ENCODE measurements at regions not wholly inside any gene's neighbourhood (a gene's known extent, or its start where the extent isn't known, plus 50 kb on each side); places are given as distances from the start of the nearest gene placed in this dataset.

DNA sequence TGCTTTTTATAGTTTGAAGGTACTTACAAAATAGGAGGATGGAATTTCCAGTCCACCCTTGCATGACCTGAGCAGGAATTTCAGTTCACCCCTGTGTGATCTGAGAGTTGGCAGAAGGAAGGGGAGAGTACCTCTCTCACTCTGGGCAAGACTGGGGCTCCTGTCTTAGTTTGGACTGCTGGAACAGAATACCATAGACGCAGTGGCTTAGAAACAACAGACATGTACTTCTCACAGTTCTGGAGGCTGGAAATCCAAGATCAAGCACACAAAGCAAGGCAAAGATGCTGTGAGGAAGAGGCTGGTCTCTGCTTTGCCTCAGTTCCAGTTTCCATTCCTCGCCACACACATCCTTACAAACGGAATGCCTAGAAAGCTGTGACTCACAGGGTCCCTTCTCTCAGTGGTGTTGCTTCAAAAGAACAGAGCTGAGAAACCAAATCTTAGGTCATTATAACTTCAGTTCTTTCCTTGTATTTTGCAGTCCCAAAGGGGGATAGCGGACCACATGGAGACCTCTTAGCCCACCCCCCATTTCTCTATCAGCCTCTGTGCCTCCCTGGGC is 108.8 kb upstream of the HAAO start:
- no peak for DNase-seq (ENCODE audit: low read depth in 2 of 2)

DNA sequence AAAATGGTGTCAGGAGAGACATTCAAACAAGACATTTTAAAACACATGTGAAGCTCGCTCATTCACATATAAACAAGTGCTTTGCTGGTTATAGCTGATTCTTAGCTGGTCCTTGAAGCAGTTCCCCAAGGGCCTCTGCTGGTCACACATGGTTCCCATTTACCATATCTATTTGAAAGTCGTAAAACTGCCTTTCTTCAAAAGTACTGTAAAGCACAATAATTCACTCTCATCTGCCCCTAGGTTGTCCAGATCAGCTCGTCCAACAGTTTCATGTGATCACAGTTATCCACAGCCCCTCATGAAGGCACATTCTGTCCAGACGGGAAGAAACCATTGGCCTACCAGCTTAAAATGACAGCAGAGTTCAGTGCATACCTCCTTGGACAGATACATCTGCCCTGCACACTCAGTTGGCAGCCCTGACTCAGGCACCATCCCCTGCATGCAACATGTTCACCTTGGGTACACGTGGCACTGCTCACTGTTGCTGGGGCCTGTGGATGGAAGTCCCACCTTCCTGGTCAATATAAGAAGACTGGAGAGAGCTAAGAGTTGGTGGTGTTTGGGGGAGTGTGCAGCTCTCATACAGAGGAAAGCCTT is 108.0 kb upstream of the HAAO start:
- DNase-seq (ENCODE audit: low read depth in 2 of 2), result no peak

DNA sequence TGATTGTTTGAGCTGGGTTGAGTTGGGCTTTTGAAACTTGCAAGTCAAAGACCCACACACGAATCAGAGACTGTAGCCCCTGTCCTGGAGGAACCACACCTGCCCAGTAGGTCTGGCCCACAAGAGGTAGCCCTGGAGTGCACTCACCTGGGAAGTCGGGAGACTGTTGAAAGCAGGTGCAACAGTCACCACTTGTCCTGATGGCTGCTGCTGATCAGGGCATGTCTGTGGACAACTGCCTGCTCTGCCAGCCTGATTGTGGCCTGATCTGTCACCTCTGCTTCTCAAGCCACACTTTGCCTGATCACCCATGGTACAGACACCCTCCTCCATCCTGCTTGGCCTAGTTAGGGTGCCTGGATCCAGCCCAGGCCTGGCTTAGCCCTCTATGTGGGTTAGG is 105.0 kb upstream of the HAAO start:
- no peak for DNase-seq (ENCODE audit: low read depth in 2 of 2)

DNA sequence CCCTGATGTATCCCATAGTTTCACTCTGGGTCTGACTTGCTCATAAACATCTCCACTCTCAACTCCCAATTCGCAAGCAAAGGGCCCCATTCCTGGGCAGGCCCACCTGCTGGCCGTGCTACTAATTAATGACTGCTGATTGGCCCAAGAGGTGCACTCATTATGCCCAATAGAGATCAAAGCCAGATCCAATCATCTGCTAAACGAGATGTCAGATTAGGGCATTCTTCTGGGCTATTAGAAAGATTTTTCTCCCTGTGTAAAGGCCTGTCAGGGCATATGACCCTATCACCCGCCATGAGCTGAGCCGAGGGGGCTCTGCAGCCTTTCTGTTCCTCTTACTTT is 103.4 kb upstream of the HAAO start:
- DNase-seq (ENCODE audit: low read depth in 2 of 2), result no peak

DNA sequence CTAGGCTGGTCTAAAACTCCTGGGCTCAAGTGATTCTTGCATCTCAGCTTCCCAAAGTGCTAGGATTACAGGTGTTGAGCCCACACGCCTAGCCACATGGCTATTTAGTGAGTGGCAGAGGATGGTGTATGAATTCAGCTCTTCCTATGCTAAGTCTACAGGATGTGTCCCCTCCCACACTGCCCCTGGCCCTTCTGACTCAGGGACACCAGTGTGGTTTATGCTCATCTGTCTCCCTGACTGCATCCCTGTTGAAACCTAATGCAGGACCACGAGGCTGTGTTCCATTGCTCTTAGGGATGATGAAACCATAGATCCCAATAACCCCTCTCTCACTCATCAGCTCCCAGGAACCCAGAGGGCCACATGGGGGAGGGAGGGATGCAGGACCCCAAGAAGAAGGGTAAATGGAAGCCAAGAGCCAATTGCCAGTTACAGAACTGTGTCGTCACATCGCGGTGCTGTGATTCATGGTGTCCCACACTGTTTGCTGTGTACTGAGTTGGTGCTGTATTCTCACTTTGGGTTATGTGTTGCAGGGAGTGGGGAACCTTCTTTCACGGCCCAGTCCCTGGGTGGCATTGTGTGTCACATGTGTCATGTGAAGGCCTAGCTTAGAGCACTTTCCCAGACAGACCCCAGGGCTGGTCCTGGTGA is 102.9 kb upstream of the HAAO start:
- DNase-seq (ENCODE audit: low read depth in 2 of 2), result no peak

DNA sequence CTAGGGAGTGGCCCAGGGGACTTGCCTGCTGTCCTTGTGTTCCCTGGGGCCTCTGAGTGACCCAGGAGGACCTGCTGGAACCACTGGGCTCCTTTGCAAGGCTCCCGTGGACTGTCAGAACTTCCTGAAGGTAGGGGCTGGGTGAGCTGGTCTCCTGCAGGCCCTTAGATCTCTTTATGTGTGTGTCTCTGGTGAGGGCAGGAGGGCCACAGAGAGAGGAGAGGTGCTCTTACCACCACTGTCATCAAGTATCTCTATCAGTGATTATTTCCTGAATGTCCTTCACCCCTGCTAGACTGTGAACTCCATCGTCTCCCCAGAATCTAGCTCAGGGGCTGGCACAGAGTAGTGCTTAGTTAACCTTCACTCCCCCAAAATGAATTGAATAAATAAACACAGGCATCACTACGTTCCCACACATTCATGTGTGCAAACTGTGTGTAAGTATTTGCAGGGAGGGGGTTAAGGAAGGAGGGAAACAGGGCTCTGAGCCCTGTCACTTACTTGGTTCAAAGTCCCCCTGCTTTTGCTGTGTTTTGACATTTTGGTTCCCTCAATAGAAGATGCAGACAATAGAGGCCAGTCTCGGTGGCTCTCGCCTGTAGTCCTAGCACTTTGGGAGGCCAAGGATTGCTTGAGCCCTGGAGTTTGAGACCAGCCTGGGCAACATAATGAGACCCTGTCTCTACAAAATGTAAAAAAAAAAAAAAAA is 100.8 kb upstream of the HAAO start:
- DNase-seq (ENCODE audit: low read depth in 2 of 2), result no peak

DNA sequence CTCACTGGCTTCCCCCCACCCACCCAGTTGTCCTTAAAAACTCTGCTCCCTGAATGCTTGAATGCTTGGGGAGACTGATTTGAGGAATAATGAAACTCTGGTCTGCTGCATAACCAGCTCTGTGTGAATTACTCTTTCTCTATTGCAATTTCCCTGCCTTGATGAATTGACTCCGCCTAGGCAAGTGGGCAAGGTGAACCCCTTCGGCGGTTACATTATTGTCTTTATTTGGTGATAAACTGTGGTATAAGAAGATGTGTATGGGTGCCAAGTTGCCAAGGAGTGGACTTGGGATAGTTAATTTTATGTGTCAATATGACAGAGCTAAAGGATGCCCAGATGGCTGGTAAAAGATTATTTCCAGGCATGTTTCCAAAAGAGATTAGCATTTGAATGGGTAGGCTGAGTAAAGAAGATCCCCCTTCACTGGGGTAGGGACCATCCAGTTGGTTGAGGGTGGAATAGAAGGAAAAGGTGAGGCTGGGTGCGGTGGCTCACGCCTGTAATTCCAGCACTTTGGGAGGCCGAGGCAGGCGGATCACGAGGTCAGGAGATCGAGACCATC is 98.5 kb upstream of the HAAO start:
- DNase-seq (ENCODE audit: low read depth in 2 of 2), result no peak

DNA sequence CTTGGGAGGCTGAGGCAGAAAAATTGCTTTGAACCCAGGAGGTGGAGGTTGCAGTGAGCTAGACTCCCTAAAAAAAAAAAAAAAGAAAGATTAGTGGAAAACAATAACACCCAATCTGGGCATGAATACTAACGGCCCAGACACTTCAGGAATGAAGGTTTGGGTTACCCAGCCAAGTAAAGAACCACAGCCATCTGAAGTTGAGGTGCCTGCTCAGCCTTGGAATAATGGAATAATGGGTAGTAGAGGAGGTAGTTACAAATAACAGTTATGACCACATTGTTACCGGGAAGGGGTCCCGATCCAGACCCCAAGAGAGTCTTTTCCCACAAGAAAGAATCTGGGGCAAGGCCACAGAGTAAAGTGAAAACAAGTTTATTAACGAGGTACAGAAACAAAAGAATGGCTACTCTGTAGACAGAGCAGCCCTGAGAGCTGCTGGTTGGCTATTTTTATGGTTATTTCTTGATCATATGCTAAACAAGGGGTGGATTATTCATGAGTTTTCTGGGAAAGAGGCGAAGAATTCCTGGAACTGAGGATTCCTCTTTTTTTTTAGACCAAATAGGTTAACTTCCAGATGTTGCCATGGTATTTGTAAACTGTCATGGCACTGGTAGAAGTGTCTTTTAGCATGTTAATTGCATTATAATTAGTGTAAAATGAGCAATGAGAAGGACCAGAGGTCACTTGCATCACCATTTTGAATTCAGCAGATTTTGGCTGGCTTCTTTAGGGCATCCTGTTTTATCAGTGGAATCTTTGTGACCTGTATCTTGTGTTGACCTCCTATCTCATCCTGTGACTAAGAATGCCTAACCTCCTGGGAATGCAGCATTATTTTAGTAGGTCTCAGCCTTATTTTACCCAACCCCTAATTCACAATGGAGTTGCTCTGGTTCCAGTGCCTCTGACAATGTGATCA is 96.2 kb upstream of the HAAO start:
- DNase-seq (ENCODE audit: low read depth in 2 of 2), result no peak

DNA sequence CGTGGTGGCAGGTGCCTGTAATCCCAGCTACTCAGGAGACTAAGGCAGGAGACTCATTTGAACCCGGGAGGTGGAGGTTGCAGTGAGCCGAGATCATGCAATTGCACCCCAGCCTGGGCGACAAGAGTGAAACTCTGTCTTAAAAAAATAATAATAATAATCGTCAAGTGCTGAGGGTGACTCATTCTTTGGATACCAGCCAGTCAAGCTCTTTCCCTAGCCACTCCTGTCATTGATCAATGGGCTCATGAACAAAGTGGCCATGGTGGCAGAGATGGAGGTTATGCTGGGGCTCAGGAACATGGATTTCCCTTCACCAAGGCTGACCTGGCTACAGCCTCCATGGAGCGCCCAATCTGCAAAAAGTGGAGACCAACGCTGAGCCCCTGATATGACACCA is 94.5 kb upstream of the HAAO start:
- no peak for DNase-seq (ENCODE audit: low read depth in 2 of 2)

DNA sequence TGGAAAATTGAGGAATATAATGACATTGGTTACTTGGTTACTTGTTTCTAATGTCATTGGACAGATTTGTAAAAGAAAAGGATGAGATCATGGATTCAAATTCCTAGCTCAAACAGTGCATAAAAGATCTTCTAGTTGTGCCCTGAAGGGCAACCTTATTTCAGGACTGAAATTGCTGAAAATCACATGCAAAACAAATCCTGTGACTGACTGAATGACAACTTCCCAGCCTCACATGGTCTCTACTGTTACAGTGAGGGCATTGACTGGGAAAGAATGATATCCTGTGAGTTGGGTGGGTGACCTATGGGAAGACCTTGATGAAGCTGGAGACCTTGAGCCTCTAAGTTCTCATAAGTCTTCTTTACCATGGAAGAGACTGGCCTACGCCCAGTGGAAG is 90.4 kb upstream of the HAAO start:
- no peak for DNase-seq (ENCODE audit: low read depth in 2 of 2)

DNA sequence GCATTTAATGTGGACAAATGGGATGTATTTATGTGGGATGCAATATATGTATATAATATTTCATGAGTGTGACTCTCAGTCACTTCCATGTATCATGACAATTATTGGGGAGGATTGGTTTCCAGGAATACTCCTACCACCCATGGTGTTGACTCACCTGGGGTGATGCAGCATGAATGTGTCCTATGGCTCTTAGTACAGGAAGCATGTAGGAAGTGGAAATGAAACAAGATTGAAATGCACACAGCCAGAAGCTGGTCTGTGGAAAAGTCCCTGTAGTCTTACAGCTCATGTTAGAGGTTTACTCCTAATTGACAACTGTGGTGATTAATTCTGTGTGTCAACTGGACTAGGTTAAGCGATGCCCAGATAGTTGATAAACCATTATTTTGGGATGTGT is 89.3 kb upstream of the HAAO start:
- DNase-seq (ENCODE audit: low read depth in 2 of 2), result no peak

DNA sequence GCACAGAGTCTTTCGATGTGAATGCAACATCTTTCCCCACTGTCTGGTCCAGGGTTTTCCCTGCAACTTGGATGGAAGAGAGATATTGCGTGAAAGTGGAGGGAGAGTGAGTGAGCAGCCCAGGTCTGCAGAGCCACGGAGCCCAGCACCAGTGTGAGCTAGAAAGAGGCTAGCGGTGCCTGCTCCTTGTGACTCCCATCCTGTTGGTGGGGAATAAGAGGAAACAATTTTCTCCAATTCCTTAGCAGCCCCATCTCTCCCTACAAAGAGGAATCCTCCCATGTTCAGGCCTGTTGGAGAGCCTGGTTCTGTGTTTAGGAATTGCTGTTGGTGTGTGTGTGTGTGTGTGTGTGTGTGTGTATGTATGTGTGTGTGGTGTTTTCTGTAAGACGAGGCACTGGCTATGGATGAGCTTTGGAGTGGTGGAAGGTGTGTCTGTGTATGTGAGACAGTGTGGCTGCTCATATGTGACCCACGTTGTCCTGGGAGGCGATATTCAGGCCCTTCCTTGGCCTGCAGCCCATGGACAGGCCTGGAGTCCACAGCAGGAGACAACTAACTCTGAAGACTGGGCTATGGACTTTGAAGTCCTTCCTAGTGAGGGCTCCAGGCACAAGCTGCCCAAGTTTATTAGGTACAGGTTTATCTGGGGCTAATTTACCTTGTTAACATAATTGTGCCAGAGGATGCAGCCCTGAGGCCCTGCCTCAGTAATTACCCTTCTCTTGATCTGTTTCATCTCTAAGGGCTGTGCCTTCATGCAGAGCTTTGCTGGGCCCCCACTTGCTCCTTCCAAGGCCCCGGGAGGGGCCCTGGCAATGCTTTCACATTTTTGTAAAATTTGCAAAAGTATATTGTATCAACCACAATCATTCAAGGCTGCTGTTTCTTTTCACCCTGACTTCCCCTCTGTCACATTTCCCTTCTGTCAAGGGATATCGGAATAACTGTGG is 88.6 kb upstream of the HAAO start:
- DNase-seq (ENCODE audit: low read depth in 2 of 2), result no peak

DNA sequence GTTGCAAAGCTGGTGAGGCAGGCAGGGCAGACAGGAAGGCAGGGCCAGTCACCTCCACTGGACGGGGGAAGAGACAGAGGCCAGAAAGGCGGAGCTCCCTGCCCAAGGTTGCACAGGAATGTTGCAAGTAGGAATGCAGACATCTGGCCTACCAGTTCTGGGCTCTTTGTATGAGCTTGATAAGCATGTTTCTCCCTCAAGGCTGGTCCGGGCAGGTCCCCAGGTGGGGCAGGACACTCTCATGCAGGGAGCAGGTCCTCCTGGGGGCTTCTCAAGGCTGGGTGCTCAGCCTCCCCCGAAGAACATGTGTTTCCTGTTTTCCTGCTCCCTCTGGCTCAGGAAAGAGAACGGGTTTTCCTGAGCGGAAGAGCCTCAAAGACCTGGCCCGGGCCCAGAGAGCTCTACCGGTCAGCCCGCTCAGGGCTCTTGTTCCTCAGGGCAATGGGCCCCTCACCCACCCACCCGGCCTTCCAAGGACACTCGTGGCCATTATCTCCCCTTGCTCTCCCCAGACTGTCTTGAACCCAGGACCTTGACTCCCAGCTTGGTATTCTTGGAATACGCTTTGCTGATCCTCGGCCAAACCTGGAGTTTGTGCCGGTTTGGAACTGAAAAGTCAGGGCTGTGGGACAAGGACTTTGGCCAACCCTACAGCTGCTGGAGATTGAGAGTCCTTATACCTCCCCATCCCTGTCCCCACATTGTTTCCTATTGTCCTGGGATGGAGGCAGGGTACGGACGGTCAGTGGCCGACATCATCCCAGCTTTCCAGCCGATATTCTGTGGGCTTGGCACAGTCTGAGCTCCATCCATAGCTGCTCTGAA is 87.7 kb upstream of the HAAO start:
- DNase-seq (ENCODE audit: low read depth in 2 of 2), result no peak

DNA sequence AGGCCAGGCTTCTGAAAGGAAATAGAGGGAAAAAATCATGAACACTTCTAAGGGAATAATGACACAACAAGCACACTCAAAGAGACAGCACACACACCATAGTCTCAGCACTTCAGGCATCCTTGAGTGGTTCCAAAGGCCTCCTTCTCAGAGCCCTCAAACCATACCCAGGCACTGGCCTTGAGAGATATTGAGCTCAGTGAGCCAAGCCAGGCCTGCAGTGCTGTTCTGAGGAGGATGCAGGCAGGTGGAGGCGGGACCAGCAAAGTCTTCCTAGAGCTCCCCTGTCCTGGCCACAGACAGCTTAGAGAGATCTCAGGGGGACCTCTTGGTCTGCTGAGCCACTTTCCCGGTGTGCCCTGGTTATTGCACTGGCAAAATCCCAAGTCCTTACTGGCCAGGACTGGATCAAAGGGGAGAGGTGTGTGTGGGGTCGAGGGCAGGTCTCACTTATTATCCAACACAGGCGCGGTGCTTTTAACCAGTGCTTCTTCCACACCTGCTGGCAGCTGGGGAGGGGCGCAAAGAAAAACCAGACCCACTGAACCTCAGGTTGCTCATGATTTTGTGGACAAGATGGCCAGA is 86.8 kb upstream of the HAAO start:
- no peak for DNase-seq (ENCODE audit: low read depth in 2 of 2)

DNA sequence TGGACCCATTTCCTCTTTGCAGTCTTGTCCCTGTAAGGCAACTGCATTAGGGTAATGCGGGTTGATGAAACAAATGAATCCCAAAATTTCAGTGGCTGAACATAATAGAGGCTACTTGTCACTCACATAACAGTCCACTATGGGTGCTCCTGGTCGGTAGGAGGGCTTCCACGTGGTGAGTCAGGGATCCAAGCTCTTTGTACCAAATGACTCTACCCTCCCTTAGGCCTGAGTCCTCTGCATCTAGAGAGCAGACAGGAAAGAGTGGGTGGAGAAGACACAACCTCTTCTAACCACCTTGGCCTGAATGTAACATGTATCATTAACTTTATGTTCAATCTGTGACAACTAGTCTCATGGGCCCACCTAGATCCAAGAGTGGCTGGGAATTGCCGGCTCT is 86.2 kb upstream of the HAAO start:
- no peak for DNase-seq (ENCODE audit: low read depth in 2 of 2)

DNA sequence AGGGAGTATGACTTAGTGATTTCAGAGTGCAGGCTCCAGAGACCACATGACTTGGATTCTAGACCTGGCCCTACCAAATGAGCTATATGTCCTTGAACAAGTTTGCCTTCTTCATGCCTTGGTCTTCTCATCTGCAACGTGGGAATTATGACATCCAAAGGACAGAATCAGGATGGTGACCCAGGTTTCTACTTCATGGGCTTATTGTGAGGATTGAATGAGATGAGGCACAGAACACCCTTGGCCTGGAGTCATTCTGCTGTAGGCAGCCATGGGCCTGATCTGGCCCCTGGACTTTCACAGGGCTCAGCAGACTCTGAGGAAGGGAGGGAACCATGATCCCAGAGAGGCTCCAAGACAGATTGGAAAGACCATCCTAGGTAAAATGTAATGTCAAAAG is 85.6 kb upstream of the HAAO start:
- DNase-seq (ENCODE audit: low read depth in 2 of 2), result no peak

DNA sequence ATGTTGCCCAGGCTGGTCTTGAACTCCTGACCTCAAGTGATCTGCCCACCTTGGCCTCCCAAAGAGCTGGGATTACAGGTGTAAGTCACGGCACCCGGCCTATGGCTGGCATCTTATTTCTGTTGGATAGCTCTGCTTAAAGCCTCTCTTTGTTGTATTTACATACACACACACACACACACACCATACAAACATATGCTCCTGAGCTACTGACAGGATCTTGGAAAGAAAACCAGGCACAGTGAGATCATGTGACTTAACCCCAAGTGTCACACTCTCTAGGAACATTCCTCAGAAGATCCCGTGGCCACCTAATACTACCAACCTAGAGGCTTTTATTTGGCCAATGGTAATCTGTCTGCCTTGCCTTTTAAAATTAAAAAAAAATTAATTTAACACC is 85.1 kb upstream of the HAAO start:
- no peak for DNase-seq (ENCODE audit: low read depth in 2 of 2)

DNA sequence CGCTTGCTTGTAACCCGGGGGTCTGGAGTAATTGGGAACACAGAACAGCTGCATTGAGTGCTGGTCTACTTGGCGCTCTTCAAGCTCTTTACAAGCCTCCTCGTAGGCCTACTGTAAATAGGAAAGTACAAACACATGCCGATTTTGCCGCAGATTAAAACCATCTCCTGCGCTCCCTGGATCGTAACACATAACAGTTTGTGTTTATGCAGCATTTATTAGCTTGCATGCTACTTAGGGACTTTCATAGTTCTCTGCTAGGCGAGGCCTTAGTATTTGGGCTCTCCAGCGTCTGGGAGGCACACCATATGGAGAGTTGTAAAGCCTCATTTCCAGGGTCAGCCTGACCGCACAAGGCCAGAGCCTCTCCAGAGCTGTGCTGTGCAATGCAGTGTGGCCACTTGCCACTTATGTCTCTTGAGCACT is 84.0 kb upstream of the HAAO start:
- no peak for DNase-seq (ENCODE audit: low read depth in 2 of 2)

DNA sequence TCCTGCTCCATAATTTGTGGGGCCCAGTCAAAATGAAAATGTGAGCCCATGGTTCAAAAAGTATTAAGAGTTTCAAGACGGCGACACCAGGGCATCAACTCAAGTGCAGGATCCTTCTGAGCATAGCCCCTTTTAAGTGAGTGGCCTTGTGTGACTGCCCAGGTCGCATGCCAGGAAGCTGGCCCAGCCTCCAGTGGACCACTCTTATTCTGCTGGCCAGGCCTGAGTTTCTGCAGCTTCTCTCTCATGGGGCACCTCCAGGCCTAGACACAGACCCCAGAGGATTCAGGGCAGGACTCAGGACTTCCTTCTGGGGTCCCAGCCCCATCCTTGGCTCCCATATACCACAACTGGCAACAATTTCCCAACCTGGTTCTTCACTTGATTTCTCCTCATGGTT is 83.5 kb upstream of the HAAO start:
- DNase-seq (ENCODE audit: low read depth in 2 of 2), result no peak
